H1 (cell line): ENCODE measurements at regions not wholly inside any gene's neighbourhood (a gene's known extent, or its start where the extent isn't known, plus 50 kb on each side); places are given as distances from the start of the nearest gene placed in this dataset.

Experiments
- CTCF ChIA-PET: fragments of 300-600 bp; sonication (Branson Sonifier 250); formaldehyde crosslinking; loops from one replicate; lab custom pipeline; 2021; ENCODE audit not compliant: partially characterized antibody; lab: Charles Lee
- POLR2A ChIA-PET: fragments of 300-600 bp; sonication (Branson Sonifier 250); formaldehyde crosslinking; loops from one replicate; lab custom pipeline; 2021; ENCODE audit warnings: inconsistent platforms; ENCODE audit not compliant: partially characterized antibody; lab: Charles Lee
- DNase-seq, 2 experiments: peaks; one replicate each; pipeline versions ENCODE4 v3.0.0 to v3.0.0-alpha.2; 2010 to 2022; ENCODE audit warnings: low spot score in 2 of 2, low read depth in 1 of 2, mixed read lengths in 1 of 2
- FAIRE-seq: peaks from 2 replicates; lab custom pipeline; 2011; peaks lifted over from hg19 to GRCh38; lab: Jason Lieb, UNC
- H2AFZ ChIP-seq: 2 replicates; pipeline ENCODE4 v1.8.1; 2012; ENCODE audit warnings: low read length, inconsistent platforms
- H2AK5ac ChIP-seq: 2 replicates; pipeline ENCODE4 v1.6.1; 2013; ENCODE audit warnings: low read depth, low read length
- H2BK120ac ChIP-seq: replicated peaks from 2 replicates; pipeline ENCODE3; 2013; ENCODE audit warnings: low read depth, low read length, inconsistent platforms
- H2BK12ac ChIP-seq: 2 replicates; pipeline ENCODE4 v1.6.1; 2013; ENCODE audit warnings: low read depth, low read length
- H2BK15ac ChIP-seq: 2 replicates; pipeline ENCODE4 v1.6.1; 2013; ENCODE audit warnings: low read length
- H2BK20ac ChIP-seq: 2 replicates; pipeline ENCODE4 v1.6.1; 2013; ENCODE audit warnings: low read length
- H2BK5ac ChIP-seq: 2 replicates; pipeline ENCODE4 v1.6.1; 2013; ENCODE audit warnings: low read depth, low read length
- H3K14ac ChIP-seq: 2 replicates; pipeline ENCODE4 v1.6.1; 2013; ENCODE audit warnings: inconsistent platforms; ENCODE audit not compliant: insufficient read length
- H3K18ac ChIP-seq: 2 replicates; pipeline ENCODE4 v1.6.1; 2013; ENCODE audit warnings: low read length; ENCODE audit errors: extremely low read depth
- H3K23ac ChIP-seq: 2 replicates; pipeline ENCODE4 v1.6.1; 2013; ENCODE audit warnings: inconsistent platforms; ENCODE audit not compliant: insufficient read length
- H3K23me2 ChIP-seq: 2 replicates; pipeline ENCODE4 v1.6.1; 2013; ENCODE audit warnings: low read depth, low read length
- H3K27ac ChIP-seq: 2 replicates; pipeline ENCODE4 v1.6.1; 2011; ENCODE audit warnings: low read depth, low read length, inconsistent platforms
- H3K27me3 ChIP-seq, 4 experiments: replicated peaks in 1 of 4; 1 replicate in 1 of 4; 2 replicates in 3 of 4; pipeline versions ENCODE4 v1.6.1 to v1.8.1; 2011 to 2013; ENCODE audit warnings: low read length in 3 of 4, mild to moderate bottlenecking in 3 of 4, inconsistent platforms in 2 of 4, mixed read lengths in 2 of 4, moderate library complexity in 1 of 4; ENCODE audit not compliant: control insufficient read depth in 3 of 4, insufficient read depth in 3 of 4; ENCODE audit errors: extremely low read depth in 1 of 4
- H3K36me3 ChIP-seq, 4 experiments: 2 replicates each; pipeline versions ENCODE4 v1.6.1 to v1.8.1; 2011 to 2013; ENCODE audit warnings: mild to moderate bottlenecking in 4 of 4, low read length in 3 of 4, moderate library complexity in 2 of 4, control low read depth in 1 of 4, inconsistent platforms in 1 of 4; ENCODE audit not compliant: insufficient read depth in 4 of 4, control insufficient read depth in 2 of 4
- H3K4ac ChIP-seq: replicated peaks from 2 replicates; pipeline ENCODE3; 2013; ENCODE audit warnings: low read length, low read depth, mixed read lengths, inconsistent platforms; ENCODE audit not compliant: insufficient read length
- H3K4me1 ChIP-seq, 4 experiments: replicated peaks in 1 of 4; 1 replicate in 1 of 4; 2 replicates in 3 of 4; pipeline versions ENCODE4 v1.6.1 to v1.8.1; 2011 to 2013; ENCODE audit warnings: low read length in 3 of 4, inconsistent platforms in 2 of 4, mixed read lengths in 1 of 4; ENCODE audit not compliant: insufficient read depth in 4 of 4, control insufficient read depth in 3 of 4
- H3K4me2 ChIP-seq, 2 experiments: 2 replicates each; pipeline versions ENCODE4 v1.6.1 to v1.8.1; 2011 to 2013; ENCODE audit warnings: low read depth in 2 of 2, low read length in 2 of 2, control low read depth in 1 of 2, inconsistent platforms in 1 of 2, mild to moderate bottlenecking in 1 of 2; ENCODE audit not compliant: insufficient read depth in 1 of 2
- H3K4me3 ChIP-seq, 4 experiments: fragments of 200-600, 300-600 bp in 1 of 4; sonication (generic), shearing (Covaris generic), sonication (Bioruptor Twin) in 1 of 4; 2 replicates each; pipeline versions ENCODE4 v1.5.1 to v1.8.1; 2011 to 2016; ENCODE audit warnings: low read length in 4 of 4, low read depth in 3 of 4, control low read depth in 2 of 4, inconsistent platforms in 2 of 4, mild to moderate bottlenecking in 2 of 4, mixed read lengths in 1 of 4, moderate library complexity in 1 of 4; ENCODE audit not compliant: insufficient read depth in 2 of 4; ENCODE audit errors: extremely low read depth in 1 of 4
- H3K56ac ChIP-seq: replicated peaks from 2 replicates; pipeline ENCODE3; 2013; ENCODE audit warnings: low read depth, mild to moderate bottlenecking, mixed read lengths, low read length, inconsistent platforms; ENCODE audit not compliant: insufficient read length
- H3K79me1 ChIP-seq: 2 replicates; pipeline ENCODE4 v1.6.1; 2013; ENCODE audit warnings: low read depth, low read length, control low read depth
- H3K79me2 ChIP-seq, 2 experiments: 2 replicates each; pipeline versions ENCODE4 v1.6.1 to v1.8.1; 2012 to 2013; ENCODE audit warnings: low read length in 2 of 2, mild to moderate bottlenecking in 2 of 2, inconsistent platforms in 1 of 2; ENCODE audit not compliant: insufficient read depth in 2 of 2, control insufficient read depth in 1 of 2
- H3K9ac ChIP-seq, 4 experiments: replicated peaks in 1 of 4; 1 replicate in 1 of 4; 2 replicates in 3 of 4; pipeline versions ENCODE4 v1.6.1 to v1.8.1; 2011 to 2013; ENCODE audit warnings: low read depth in 3 of 4, low read length in 3 of 4, control low read depth in 2 of 4, mild to moderate bottlenecking in 2 of 4, moderate library complexity in 2 of 4, inconsistent platforms in 1 of 4; ENCODE audit errors: extremely low read depth in 1 of 4
- H3K9me3 ChIP-seq, 2 experiments: 2 replicates each; pipeline versions ENCODE4 v1.6.1 to v1.8.1; 2012 to 2013; ENCODE audit warnings: mild to moderate bottlenecking in 2 of 2, moderate library complexity in 2 of 2, control low read depth in 1 of 2, inconsistent platforms in 1 of 2, low read depth in 1 of 2, low read length in 1 of 2, mixed read lengths in 1 of 2; ENCODE audit not compliant: insufficient read depth in 2 of 2
- H4K20me1 ChIP-seq, 2 experiments: replicated peaks in 1 of 2; 2 replicates each; pipeline versions ENCODE3 to v1.8.1; 2011 to 2013; ENCODE audit warnings: inconsistent platforms in 2 of 2, low read length in 2 of 2, mild to moderate bottlenecking in 1 of 2; ENCODE audit not compliant: insufficient read depth in 2 of 2, control insufficient read depth in 1 of 2
- H4K5ac ChIP-seq: 2 replicates; pipeline ENCODE4 v1.6.1; 2013; ENCODE audit warnings: low read length, low read depth, mixed read lengths, inconsistent platforms; ENCODE audit not compliant: insufficient read length
- H4K8ac ChIP-seq: 2 replicates; pipeline ENCODE4 v1.8.0; 2013; ENCODE audit warnings: mild to moderate bottlenecking, moderate library complexity, low read length, inconsistent platforms; ENCODE audit not compliant: insufficient read depth; ENCODE audit errors: extremely low read depth
- H4K91ac ChIP-seq: replicated peaks from 2 replicates; pipeline ENCODE3; 2013; ENCODE audit warnings: low read length, mixed read lengths, inconsistent platforms; ENCODE audit not compliant: insufficient read length
- BRCA1 ChIP-seq: IDR thresholded peaks from 2 replicates; pipeline ENCODE4 v1.6.1; 2012; ENCODE audit warnings: low read depth, low read length, improper control_type of control experiment
- CBX8 ChIP-seq: fragments of 300-800, 300-1000 bp; sonication (generic); IDR thresholded peaks from 2 replicates; pipeline ENCODE4 v1.7.1; 2016; ENCODE audit warnings: low read depth, low read length, borderline replicate concordance
- CEBPB ChIP-seq: IDR thresholded peaks from 2 replicates; pipeline ENCODE4 v1.6.1; 2012; ENCODE audit warnings: low read depth, low read length
- CHD1 ChIP-seq: IDR thresholded peaks from 2 replicates; pipeline ENCODE4 v1.6.1; 2012; ENCODE audit warnings: low read depth, low read length, improper control_type of control experiment
- JUND ChIP-seq: IDR thresholded peaks from 2 replicates; pipeline ENCODE4 v1.6.1; 2011; ENCODE audit warnings: mild to moderate bottlenecking, improper control_type of control experiment, low read length
- NANOG ChIP-seq: IDR thresholded peaks from 2 replicates; pipeline ENCODE4 v1.6.1; 2011; ENCODE audit warnings: low read length, low read depth, mild to moderate bottlenecking, inconsistent platforms; ENCODE audit not compliant: insufficient read depth, poor library complexity, severe bottlenecking
- SIN3A ChIP-seq, 2 experiments: IDR thresholded peaks in 1 of 2; conservative IDR thresholded peaks in 1 of 2; 2 replicates each; pipeline ENCODE4 v1.6.1; 2011 to 2012; ENCODE audit warnings: low read length in 2 of 2, improper control_type of control experiment in 1 of 2, low read depth in 1 of 2, mild to moderate bottlenecking in 1 of 2
- TAF7 ChIP-seq: optimal IDR thresholded peaks from 2 replicates; pipeline ENCODE3; 2011; ENCODE audit warnings: low read depth, mild to moderate bottlenecking, inconsistent platforms, low read length, moderate library complexity, borderline replicate concordance
- YY1 ChIP-seq: IDR thresholded peaks from 2 replicates; pipeline ENCODE4 v1.6.1; 2011; ENCODE audit warnings: low read depth, mild to moderate bottlenecking, low read length
- WGBS, 2 experiments: shearing (Covaris generic) in 1 of 2; methylation state at CpG; one replicate each; pipeline versions ENCODE4 v1.1.6 to v1.1.7; 2013 to 2015; ENCODE audit warnings: low lambda C conversion rate in 2 of 2, mixed read lengths in 2 of 2, inconsistent platforms in 1 of 2, low coverage in 1 of 2, missing lambda C conversion rate in 1 of 2; ENCODE audit not compliant: insufficient replicate concordance in 2 of 2, insufficient coverage in 1 of 2, insufficient read length in 1 of 2; ENCODE audit errors: extremely low coverage in 1 of 2, missing lambda C conversion rate in 1 of 2; 5-methylcytosine and 5-hydroxymethylcytosine counted together

GRCh38 chr22:47472636-47473035 lies 710.2 kb downstream of the TBC1D22A start:
- ChIA-PET POLR2A (no interaction called here), CTCF (interaction anchor here (0.6 kb wide), 1 partner anchor 1138 kb away, joined by 3 read pairs; no protein-coding TSS in a partner anchor)
- no peak overlapping the region for H3K27ac ChIP-seq
- no peak overlapping the region for H3K9ac ChIP-seq
- H2AFZ ChIP-seq: no peak overlapping the region
- TF ChIP-seq CEBPB (no peak), CBX8 (no peak), TAF7 (no peak), JUND (no peak), CHD1 (no peak), NANOG (no peak), BRCA1 (no peak), SIN3A (conservative IDR thresholded peaks at IDR 0.05 in 1 of 2, IDR thresholded peaks at IDR 0.05 in 1 of 2; ENCODE audit: low read depth in 1 of 2, low read length in 2 of 2) (no peak), YY1 (no peak)
- H3K4ac ChIP-seq: no peak overlapping the region
- H3K18ac ChIP-seq: no peak overlapping the region
- DNase-seq: no peak
- no peak overlapping the region for H4K91ac ChIP-seq
- no peaks in the 10 kb centered on the region for H3K27me3 ChIP-seq
- no peak overlapping the region for H4K8ac ChIP-seq
- H3K14ac ChIP-seq: no peak overlapping the region
- FAIRE-seq: no peak
- no peaks in the 10 kb centered on the region for H3K79me2 ChIP-seq
- no peak overlapping the region for H3K4me2 ChIP-seq
- H3K23ac ChIP-seq: no peak overlapping the region
- no peak overlapping the region for H3K4me3 ChIP-seq
- no peak overlapping the region for H2BK5ac ChIP-seq
- 85% methylated on average over 9 of the region's 9 CpGs; no CpG with 5 or more reads in 1 of the 2 experiments for WGBS, 2 experiments
- H3K79me1 ChIP-seq: no peaks in the 10 kb centered on the region
- H3K56ac ChIP-seq: no peak overlapping the region
- H3K23me2 ChIP-seq: no peaks in the 10 kb centered on the region
- H3K9me3 ChIP-seq: peaks cover 60 to 87% of the 10 kb centered on the region in 2 experiments
- no peak overlapping the region for H2BK12ac ChIP-seq
- H2AK5ac ChIP-seq: no peak overlapping the region
- H4K5ac ChIP-seq: no peak overlapping the region
- H2BK120ac ChIP-seq: no peak overlapping the region
- no peaks in the 10 kb centered on the region for H3K36me3 ChIP-seq
- no peaks in the 10 kb centered on the region for H4K20me1 ChIP-seq
- H3K4me1 ChIP-seq: no peaks in the 10 kb centered on the region
- no peak overlapping the region for H2BK20ac ChIP-seq
- H2BK15ac ChIP-seq: no peak overlapping the region
